Choroid plexus epithelial cell (primary cell): ENCODE measurements at regions not wholly inside any gene's neighbourhood (a gene's known extent, or its start where the extent isn't known, plus 50 kb on each side); places are given as distances from the start of the nearest gene placed in this dataset.
A peak's percentile ranks its signal among the peaks of the same experiment; 100 is the strongest.

Source experiments
- DNase-seq: peaks from one replicate; pipeline ENCODE4 v3.0.0-alpha.2; 2010; ENCODE audit warnings: low read depth
- H3K4me3 ChIP-seq: 2 replicates; pipeline ENCODE4 v1.5.1; 2011; ENCODE audit warnings: low read depth, mild to moderate bottlenecking, control low read depth, low read length, moderate library complexity
- CTCF ChIP-seq: conservative IDR thresholded peaks from 2 replicates; pipeline ENCODE4 v1.5.1; 2011; ENCODE audit warnings: low read depth, mild to moderate bottlenecking, control low read depth, inconsistent platforms, low read length, moderate library complexity

GRCh38 chr5:168216989-168217388, 74.5 kb upstream of the WWC1 start:
- DNase-seq, result no peak
- no peak for TF ChIP-seq CTCF
- H3K4me3 ChIP-seq, result no peak overlapping the region

GRCh38 chr5:168217497-168217896, 73.9 kb upstream of the WWC1 start:
- TF ChIP-seq CTCF, result no peak
- no peak for DNase-seq
- no peak overlapping the region for H3K4me3 ChIP-seq

GRCh38 chr5:168218746-168219145, 72.7 kb upstream of the WWC1 start:
- TF ChIP-seq CTCF, result no peak
- no peak for DNase-seq
- H3K4me3 ChIP-seq, result no peak overlapping the region

- peak overlapping the region; percentile 4 for H3K4me3 ChIP-seq
These were observed 71.7 kb upstream of the WWC1 start for GRCh38 chr5:168219515-168220410.

GRCh38 chr5:168224085-168224484, 67.4 kb upstream of the WWC1 start:
- no peak for DNase-seq
- no peak for TF ChIP-seq CTCF
- H3K4me3 ChIP-seq, result no peak overlapping the region

More at GRCh38 chr5:168219515-168220410, 71.7 kb upstream of the WWC1 start:
- peak; percentile 82 for DNase-seq
- TF ChIP-seq CTCF, result peak; percentile 89

- no peak overlapping the region for H3K4me3 ChIP-seq
- no peak for TF ChIP-seq CTCF
- DNase-seq, result no peak
These were observed 65.4 kb upstream of the WWC1 start for GRCh38 chr5:168226012-168226411.

GRCh38 chr5:168227001-168227400, 64.4 kb upstream of the WWC1 start:
- H3K4me3 ChIP-seq, result no peak overlapping the region
- no peak for DNase-seq
- no peak for TF ChIP-seq CTCF
